ENCODE measurements at regions not wholly inside any gene's neighbourhood (a gene's known extent, or its start where the extent isn't known, plus 50 kb on each side); places are given as distances from the start of the nearest gene placed in this dataset.

DNA sequence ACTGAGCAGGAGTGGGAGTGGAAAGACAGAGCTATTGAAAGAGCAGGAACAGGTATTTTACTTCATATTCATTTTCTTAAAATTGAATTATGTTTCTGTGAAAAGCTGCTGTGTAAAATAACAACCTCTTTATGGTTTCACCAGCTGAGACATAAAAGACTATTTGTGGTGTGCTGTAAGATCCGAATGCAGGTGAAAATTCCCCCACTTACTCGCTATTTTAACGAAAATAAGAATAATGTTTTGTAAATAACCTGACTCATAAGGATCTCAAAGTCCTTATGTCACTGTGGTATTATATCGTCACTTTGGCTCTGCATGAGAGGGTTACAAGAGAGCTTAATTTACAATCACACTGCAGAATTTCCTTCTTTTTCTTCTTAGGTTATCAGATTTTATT is 65.3 kb upstream of the NFIB start:
- no peak for TF ChIP-seq POLR2A (IDR thresholded peaks at IDR 0.05)
- TF ChIP-seq, protein P1, sequence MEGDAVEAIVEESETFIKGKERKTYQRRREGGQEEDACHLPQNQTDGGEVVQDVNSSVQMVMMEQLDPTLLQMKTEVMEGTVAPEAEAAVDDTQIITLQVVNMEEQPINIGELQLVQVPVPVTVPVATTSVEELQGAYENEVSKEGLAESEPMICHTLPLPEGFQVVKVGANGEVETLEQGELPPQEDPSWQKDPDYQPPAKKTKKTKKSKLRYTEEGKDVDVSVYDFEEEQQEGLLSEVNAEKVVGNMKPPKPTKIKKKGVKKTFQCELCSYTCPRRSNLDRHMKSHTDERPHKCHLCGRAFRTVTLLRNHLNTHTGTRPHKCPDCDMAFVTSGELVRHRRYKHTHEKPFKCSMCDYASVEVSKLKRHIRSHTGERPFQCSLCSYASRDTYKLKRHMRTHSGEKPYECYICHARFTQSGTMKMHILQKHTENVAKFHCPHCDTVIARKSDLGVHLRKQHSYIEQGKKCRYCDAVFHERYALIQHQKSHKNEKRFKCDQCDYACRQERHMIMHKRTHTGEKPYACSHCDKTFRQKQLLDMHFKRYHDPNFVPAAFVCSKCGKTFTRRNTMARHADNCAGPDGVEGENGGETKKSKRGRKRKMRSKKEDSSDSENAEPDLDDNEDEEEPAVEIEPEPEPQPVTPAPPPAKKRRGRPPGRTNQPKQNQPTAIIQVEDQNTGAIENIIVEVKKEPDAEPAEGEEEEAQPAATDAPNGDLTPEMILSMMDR (IDR thresholded peaks at IDR 0.05), result no peak

Measured in Peyer's patch (tissue), 4 donors.